Superior temporal gyrus (tissue), 1 donor: ENCODE measurements at regions not wholly inside any gene's neighbourhood (a gene's known extent, or its start where the extent isn't known, plus 50 kb on each side); places are given as distances from the start of the nearest gene placed in this dataset.
"Not testable (repeated sequence)": the region's sequence is repeated elsewhere in the genome, so short reads cannot be mapped to it uniquely, and the experiment has no call there.

Experiments
- DNase-seq: peaks from one replicate; pipeline ENCODE4 v3.0.0-alpha.2; 2016; ENCODE audit errors: extremely low spot score

DNA sequence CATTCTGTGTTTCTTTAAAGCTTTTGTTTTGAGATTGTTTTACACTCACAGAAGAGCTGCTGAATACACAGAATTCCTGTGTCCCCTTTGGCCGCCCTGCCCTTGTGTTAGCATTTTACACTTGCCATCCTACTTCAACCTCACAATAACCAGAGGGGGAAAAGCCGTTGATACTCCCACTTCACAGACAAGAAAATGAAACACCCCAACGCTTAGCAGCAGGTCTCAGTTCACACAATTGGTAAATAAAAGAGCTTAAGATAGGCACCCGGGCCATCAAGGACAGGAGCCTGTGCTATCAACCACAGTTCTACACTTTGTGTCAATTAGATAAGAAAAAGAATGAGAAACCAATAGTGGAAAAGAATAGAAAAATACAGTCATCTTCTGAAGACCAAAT is 178.0 kb downstream of the SYK start:
- DNase-seq = no peak

DNA sequence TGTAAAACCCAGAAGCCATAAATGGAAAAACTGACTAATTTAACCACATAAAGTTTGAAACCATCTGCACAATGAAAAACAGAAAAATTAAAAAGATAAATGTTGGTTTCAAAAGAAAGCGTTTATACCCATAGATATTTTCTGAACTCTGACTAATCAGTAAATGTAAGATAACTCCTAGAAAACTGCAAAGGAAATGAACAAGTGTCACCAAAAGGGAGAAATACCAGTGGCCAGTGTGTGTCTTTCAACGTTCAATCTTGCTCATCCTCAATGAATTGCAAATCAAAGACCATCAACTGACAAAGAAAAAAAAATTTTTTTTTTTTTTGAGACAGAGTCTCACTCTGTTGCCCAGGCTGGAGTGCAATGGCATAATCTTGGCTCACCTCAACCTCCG is 180.1 kb downstream of the SYK start:
- no peak for DNase-seq

DNA sequence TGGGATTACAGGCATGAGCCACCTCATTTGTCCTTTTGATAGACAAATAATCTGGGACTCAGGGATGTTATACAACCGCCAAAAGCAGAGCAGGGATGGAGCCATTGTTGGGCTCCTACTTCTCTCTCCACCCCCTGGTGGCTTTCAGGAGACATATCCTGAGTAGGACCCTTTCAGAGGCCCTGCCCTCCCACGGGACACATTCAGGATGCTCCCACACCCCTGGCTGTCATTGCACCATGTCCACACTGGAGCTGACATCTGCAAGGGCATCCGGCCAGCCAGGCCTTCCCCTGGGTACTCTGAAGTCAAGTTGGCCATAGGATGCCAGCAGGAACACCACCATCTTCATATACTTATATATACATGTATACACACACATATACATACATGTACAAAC is 181.8 kb downstream of the SYK start:
- DNase-seq = no peak

GRCh38 chr9:90985631-90986030 is 184.0 kb downstream of the SYK start:
- DNase-seq = no peak

- DNase-seq = no peak
These were observed 184.5 kb downstream of the SYK start for GRCh38 chr9:90986161-90986560.

DNA sequence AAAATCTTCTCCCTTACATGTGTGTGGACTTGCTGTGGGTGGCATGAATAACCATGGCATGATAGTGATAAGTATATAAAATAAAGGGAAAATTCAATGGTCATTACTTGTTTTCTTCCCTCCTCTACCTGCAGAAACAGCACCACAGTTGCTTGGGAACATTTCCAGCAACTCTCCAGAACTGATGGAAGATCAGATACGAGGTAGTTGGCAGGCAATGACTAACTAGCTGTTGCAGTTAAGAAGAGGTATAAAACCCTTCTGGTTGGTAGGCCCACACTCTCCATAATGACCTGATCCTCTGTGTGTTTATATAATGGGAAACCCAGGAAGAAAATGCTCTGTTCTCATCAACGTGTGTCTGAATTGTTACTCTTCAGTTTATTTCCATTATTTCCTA is 185.9 kb downstream of the SYK start:
- no peak for DNase-seq

GRCh38 chr9:90988318-90988717 is 186.7 kb downstream of the SYK start:
- DNase-seq = no peak

DNA sequence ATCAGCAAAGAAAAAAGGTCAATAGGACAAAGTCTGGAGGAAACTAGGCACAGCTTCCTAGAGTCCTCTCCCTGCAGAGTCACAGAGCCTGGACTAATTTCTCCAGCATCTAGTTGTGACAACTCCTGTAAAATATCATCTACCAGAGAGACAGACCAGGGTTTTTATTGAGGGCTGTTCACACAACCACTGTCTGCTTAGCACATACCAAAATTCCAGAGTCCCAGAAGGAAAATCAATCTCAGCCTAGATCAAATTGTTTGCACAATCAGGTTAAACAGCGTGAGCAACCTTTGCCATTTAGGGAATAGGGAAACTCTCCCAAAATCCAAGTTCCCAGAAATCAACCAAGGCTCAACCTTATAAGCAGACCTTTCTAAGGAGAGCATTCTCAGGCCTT is 190.3 kb downstream of the SYK start:
- DNase-seq = no peak

DNA sequence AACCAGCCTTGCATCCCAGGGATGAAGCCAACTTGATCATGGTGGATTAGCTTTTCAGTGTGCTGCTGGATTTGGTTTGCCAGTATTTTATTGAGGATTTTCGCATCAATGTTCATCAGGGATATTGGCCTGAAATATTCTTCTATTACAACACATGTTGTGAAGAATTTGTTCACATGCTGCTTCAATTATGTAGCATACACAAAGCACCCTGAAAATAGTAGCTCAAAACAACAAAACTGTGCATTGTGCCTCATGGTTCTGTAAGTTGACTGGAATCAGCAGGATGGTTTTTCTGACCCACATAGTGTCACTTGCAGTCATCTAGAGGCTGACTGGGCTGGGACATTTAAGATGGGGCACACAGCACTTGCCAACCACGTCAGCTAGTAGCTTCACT is 193.9 kb downstream of the SYK start:
- no peak for DNase-seq

GRCh38 chr9:90996154-90997065 is 194.8 kb downstream of the SYK start:
- DNase-seq = no peak

DNA sequence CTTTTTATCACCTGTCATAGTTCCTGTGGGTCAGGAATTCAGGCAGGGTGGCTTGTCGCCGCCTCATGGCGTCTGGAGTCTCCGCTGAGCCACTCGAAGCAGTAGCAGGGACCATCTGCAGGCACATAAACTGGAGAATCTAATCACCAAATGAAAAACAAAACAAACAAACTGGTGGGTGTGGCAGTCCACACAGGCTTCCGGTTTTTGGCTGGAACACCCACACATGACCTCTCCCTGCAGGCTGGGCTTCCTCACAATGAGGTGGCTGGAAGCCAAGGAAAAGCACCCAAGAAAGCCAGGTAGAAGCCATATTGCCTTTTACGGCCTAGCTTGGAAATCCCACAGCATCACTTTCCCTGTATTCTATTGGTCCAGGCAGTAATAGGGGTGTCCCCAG is 197.0 kb downstream of the SYK start:
- no peak for DNase-seq

GRCh38 chr9:90999425-91000397 is 198.1 kb downstream of the SYK start:
- peak; percentile 52 for DNase-seq

GRCh38 chr9:91001146-91001611 is 199.6 kb downstream of the SYK start:
- DNase-seq = no peak

- DNase-seq = no peak
These were observed 202.9 kb downstream of the SYK start for GRCh38 chr9:91004484-91004883.

DNA sequence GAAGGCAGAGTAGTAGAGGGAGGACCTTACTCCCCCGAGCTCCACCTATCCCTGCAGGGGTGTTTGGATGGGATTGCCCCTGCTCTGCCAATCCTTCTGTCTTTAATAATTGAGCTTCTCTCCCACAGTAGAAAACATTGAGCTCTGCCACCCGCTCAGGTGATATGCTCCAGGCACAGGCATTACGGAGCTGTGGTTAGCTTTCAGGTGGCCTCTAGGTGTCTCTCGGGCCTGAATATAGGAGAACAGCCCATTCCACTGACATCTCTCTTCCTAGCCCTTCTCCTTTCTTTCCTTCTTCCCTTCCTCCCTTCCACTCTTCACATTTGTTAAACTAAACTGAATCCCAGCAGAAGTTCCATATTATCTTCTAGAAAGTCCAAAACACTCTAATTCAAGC is 203.4 kb downstream of the SYK start:
- DNase-seq = no peak

DNA sequence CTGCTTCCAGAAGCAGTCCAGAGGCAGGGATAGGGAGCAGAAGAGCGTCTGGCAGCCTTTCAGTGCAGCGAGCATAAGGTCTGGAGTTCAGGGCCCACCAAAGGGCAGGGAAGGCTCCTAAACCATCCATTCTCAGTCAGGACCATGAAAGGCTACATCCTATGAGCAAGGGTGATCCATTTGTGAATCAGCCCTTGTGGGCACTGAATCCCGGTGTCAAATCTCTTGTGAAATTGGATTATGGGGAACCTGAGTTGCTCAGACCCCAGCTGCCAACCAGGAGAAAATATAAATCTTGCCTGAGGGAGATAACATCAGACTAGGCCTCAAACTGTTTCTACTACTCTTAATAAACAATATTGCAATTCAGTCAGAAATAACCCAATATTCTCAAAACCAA is 204.4 kb downstream of the SYK start:
- DNase-seq = no peak

GRCh38 chr9:91008568-91008967 is 206.9 kb downstream of the SYK start:
- DNase-seq = no peak

GRCh38 chr9:91011891-91012290 is 210.3 kb downstream of the SYK start:
- DNase-seq = no peak

GRCh38 chr9:91012933-91013841 is 211.6 kb downstream of the SYK start:
- DNase-seq = no peak

DNA sequence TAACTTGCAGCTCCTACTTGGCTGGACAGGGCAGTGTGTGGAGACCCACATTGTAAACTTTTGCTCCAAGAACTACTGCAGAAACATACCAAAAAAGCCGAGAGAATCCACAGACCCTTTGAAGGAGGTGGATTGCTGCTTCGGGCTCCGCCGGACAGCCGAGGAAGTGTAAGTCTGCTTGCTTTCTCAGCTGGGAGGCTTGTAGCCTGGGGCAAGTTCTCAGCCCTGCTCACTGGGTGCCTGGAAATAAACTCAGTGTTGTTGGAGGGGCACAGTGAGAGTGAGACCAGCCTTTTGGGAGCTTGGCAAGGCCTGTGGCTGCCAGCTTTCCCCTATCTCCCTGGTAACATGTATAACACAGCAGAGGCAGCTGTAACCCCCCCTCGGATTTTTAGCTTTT is 215.6 kb downstream of the SYK start:
- no peak for DNase-seq

- DNase-seq = not testable (repeated sequence)
These were observed 218.3 kb downstream of the SYK start for GRCh38 chr9:91019871-91020270.
